CD4-positive, alpha-beta T cell (primary cell): ENCODE measurements at regions not wholly inside any gene's neighbourhood (a gene's known extent, or its start where the extent isn't known, plus 50 kb on each side); places are given as distances from the start of the nearest gene placed in this dataset.

ENCODE experiments used
- ATAC-seq: fragments of 200-7000 bp; cut with Tn5 transposase; one replicate; pipeline ENCODE4 v1.10.0; 2022; ENCODE audit warnings: mild to moderate bottlenecking; ENCODE audit not compliant: poor library complexity
- CTCF ChIA-PET: fragments of 350-600 bp; sonication (Branson Sonifier 250); formaldehyde crosslinking; loops from one replicate; lab custom pipeline; 2021; ENCODE audit warnings: antibody characterized with exemption, inconsistent platforms; lab: Charles Lee
- POLR2A ChIA-PET: fragments of 350-600 bp; sonication (Branson Sonifier 250); formaldehyde crosslinking; loops from one replicate; lab custom pipeline; 2021; ENCODE audit warnings: antibody characterized with exemption, inconsistent platforms; lab: Charles Lee
- DNase-seq, 14 experiments: peaks; one replicate each; pipeline ENCODE4 v3.0.0-alpha.2; 2013 to 2020; ENCODE audit warnings: mixed read lengths in 2 of 14
- H3K27ac ChIP-seq, 2 donors: one replicate each; pipeline versions ENCODE4 v1.5.1 to v1.7.0; 2013; ENCODE audit warnings: low read length in 2 of 2, low read depth in 1 of 2, mild to moderate bottlenecking in 1 of 2
- H3K27me3 ChIP-seq, 2 experiments: 1 replicate in 1 of 2; 2 replicates in 1 of 2; pipeline versions ENCODE4 v1.6.1 to v1.7.0; 2013; ENCODE audit warnings: low read length in 2 of 2, control low read depth in 1 of 2, mild to moderate bottlenecking in 1 of 2, moderate library complexity in 1 of 2; ENCODE audit not compliant: insufficient read depth in 2 of 2, control insufficient read depth in 1 of 2
- H3K36me3 ChIP-seq: one replicate; pipeline ENCODE4 v1.6.1; 2013; ENCODE audit warnings: low read length, control low read depth; ENCODE audit not compliant: insufficient read depth
- H3K4me1 ChIP-seq: one replicate; pipeline ENCODE4 v1.6.1; 2013; ENCODE audit warnings: low read length, control low read depth; ENCODE audit not compliant: insufficient read depth
- H3K4me3 ChIP-seq: one replicate; pipeline ENCODE4 v1.5.1; 2013; ENCODE audit warnings: mild to moderate bottlenecking, low read length, moderate library complexity
- H3K9me3 ChIP-seq, 2 experiments: 1 replicate in 1 of 2; 2 replicates in 1 of 2; pipeline versions ENCODE4 v1.6.1 to v1.7.0; 2013; ENCODE audit warnings: low read length in 2 of 2, mild to moderate bottlenecking in 2 of 2, control low read depth in 1 of 2, moderate library complexity in 1 of 2; ENCODE audit not compliant: control insufficient read depth in 1 of 2, insufficient read depth in 1 of 2
- H3K27ac Mint-ChIP-seq: one replicate; pipeline ENCODE4 v1.8.0; 2020; ENCODE audit warnings: mixed read lengths
- H3K27me3 Mint-ChIP-seq: one replicate; pipeline ENCODE4 v1.8.0; 2021; ENCODE audit warnings: mixed read lengths
- H3K36me3 Mint-ChIP-seq: one replicate; pipeline ENCODE4 v1.8.0; 2021; ENCODE audit warnings: low read depth, mixed read lengths
- H3K4me1 Mint-ChIP-seq: one replicate; pipeline ENCODE4 v1.8.0; 2021; ENCODE audit warnings: low read depth, mixed read lengths
- H3K4me3 Mint-ChIP-seq: one replicate; pipeline ENCODE4 v1.8.0; 2020; ENCODE audit warnings: mild to moderate bottlenecking, mixed read lengths
- H3K9me3 Mint-ChIP-seq: one replicate; pipeline ENCODE4 v1.8.0; 2020; ENCODE audit warnings: mixed read lengths
- intact Hi-C, 2 experiments: fragments of 100-400 bp; cut with DNase I in 1 of 2; cut with micrococcal nuclease in 1 of 2; formaldehyde crosslinking; loops; one replicate each; pipeline versions ENCODE4 v1.15.1 to v1.9.0; 2023 to 2025; cut with DNase I, micrococcal nuclease
- TF ChIP-seq, protein P1 (sequence below): fragments of 200-600 bp; IDR thresholded peaks from one replicate; pipeline ENCODE4 v1.8.0; 2022; ENCODE audit warnings: antibody characterized with exemption, mild to moderate bottlenecking

- Histone ChIP-seq H3K27ac (no peak overlapping the region), H3K36me3 (no peaks in the 10 kb centered on the region), H3K4me3 (no peak overlapping the region), H3K27me3 (no peaks in the 10 kb centered on the region), H3K4me1 (no peaks in the 10 kb centered on the region), H3K9me3 (peaks cover 0 to 8% of the 10 kb centered on the region in 2 experiments)
- intact Hi-C loops: no loop called here
- Mint-ChIP-seq H3K27me3 (no peaks in the 10 kb centered on the region), H3K4me3 (no peak overlapping the region), H3K36me3 (no peaks in the 10 kb centered on the region), H3K27ac (no peak overlapping the region), H3K9me3 (no peaks in the 10 kb centered on the region), H3K4me1 (no peaks in the 10 kb centered on the region)
- CTCF ChIA-PET: no interaction called here
- DNase-seq: no peak
- POLR2A ChIA-PET: no interaction called here
- ATAC-seq: no peak
- TF ChIP-seq, protein P1, sequence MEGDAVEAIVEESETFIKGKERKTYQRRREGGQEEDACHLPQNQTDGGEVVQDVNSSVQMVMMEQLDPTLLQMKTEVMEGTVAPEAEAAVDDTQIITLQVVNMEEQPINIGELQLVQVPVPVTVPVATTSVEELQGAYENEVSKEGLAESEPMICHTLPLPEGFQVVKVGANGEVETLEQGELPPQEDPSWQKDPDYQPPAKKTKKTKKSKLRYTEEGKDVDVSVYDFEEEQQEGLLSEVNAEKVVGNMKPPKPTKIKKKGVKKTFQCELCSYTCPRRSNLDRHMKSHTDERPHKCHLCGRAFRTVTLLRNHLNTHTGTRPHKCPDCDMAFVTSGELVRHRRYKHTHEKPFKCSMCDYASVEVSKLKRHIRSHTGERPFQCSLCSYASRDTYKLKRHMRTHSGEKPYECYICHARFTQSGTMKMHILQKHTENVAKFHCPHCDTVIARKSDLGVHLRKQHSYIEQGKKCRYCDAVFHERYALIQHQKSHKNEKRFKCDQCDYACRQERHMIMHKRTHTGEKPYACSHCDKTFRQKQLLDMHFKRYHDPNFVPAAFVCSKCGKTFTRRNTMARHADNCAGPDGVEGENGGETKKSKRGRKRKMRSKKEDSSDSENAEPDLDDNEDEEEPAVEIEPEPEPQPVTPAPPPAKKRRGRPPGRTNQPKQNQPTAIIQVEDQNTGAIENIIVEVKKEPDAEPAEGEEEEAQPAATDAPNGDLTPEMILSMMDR: no peak
These were observed 104.4 kb upstream of the VANGL1 start for GRCh38 chr1:115537415-115537814.

DNA sequence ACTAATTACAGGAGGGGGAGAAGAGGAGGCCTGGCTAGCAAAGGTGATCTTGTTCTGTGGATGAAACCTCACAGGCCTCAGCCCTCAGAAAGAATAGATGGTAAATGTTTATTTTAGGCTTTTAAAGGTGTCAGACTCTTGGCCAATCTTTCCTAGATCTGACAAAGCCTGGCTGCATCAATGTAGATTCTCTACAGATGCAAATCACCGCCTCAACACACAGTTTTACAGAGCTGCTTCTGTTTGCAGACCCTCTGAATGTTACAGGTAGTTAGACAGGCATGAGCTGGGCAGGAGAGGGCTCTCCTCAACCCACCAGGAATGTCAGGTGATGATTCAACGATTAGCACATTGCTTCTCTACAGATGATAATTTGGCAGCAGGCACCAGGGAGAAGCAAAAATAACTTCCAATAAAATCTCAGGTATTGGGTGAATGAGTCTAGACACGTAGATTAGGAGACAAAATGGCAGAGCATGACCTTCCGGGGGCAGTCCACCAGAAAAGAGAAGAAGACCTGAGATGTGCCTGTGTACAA lies 105.4 kb upstream of the VANGL1 start:
- CTCF ChIA-PET: no interaction called here
- Mint-ChIP-seq H3K27me3 (no peaks in the 10 kb centered on the region), H3K27ac (no peak overlapping the region), H3K9me3 (no peaks in the 10 kb centered on the region), H3K4me3 (no peak overlapping the region), H3K4me1 (no peaks in the 10 kb centered on the region), H3K36me3 (no peaks in the 10 kb centered on the region)
- Histone ChIP-seq H3K27me3 (no peaks in the 10 kb centered on the region), H3K27ac (no peak overlapping the region), H3K4me3 (no peak overlapping the region), H3K9me3 (peaks cover 0 to 8% of the 10 kb centered on the region in 2 experiments), H3K36me3 (no peaks in the 10 kb centered on the region), H3K4me1 (no peaks in the 10 kb centered on the region)
- ATAC-seq (no peak), DNase-seq (no peak)
- TF ChIP-seq, protein P1: no peak
- POLR2A ChIA-PET: no interaction called here
- intact Hi-C loops: no loop called here

DNA sequence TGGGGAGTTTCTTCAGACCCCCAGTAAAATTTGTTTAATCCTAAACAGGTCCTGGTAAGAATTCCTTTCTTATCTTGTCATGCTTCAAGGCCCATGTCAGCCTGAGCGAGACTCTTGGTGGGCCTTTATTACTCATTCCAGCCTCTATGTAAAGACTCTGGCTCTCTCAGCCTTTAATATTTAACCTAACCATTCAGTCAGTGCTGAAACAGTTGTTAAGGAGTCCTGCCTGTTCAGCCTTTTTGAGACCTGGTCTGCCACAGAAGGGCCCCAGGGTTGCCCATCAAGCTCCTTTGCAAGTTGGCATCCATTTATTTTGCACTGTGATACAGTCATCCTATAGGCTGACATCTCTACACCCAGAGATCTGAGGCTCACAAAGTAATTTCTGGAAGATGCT lies 107.7 kb upstream of the VANGL1 start:
- no peak for DNase-seq
- Histone ChIP-seq H3K27ac (no peak overlapping the region), H3K9me3 (peaks cover 0 to 4% of the 10 kb centered on the region in 2 experiments), H3K36me3 (no peaks in the 10 kb centered on the region), H3K27me3 (no peaks in the 10 kb centered on the region), H3K4me1 (no peaks in the 10 kb centered on the region), H3K4me3 (no peak overlapping the region)
- intact Hi-C loops: no loop called here
- Mint-ChIP-seq H3K9me3 (no peaks in the 10 kb centered on the region), H3K27ac (no peak overlapping the region), H3K27me3 (no peaks in the 10 kb centered on the region), H3K36me3 (no peaks in the 10 kb centered on the region), H3K4me3 (no peak overlapping the region), H3K4me1 (no peaks in the 10 kb centered on the region)
- POLR2A ChIA-PET: no interaction called here
- CTCF ChIA-PET: no interaction called here
- ATAC-seq: no peak
- TF ChIP-seq, protein P1: no peak
